ENCODE measurements at regions not wholly inside any gene's neighbourhood (a gene's known extent, or its start where the extent isn't known, plus 50 kb on each side); places are given as distances from the start of the nearest gene placed in this dataset.
A peak's percentile ranks its signal among the peaks of the same experiment; 100 is the strongest.
"Not testable (repeated sequence)": the region's sequence is repeated elsewhere in the genome, so short reads cannot be mapped to it uniquely, and the experiment has no call there.

DNA sequence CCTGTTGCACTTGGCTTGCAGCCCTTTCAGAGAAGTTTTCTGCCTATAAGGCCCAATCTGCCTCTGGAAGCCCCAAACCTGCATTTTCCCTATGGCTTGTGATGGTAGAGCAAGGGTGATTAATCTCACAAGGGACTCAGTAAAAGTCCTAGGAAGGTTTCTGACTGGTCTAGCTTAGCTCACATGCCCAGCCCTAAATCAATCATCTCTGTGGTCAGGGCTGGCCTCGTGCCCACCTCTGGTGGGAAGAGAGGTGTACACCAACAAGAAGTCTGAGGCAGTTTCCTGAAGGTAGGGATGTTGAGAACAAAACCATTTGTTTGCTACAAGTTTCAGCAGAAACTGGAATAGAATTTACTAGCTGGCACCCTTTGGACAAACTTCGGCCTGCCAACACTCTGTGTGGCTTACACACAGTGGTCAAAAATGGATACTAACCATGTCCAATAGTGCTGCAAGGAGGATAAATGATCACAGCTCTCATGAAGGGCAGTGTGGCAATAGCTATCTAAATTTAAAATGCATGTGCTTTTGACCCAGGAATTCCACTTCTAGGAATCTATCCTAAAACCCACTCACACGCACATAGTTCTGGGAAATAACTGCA is 96.4 kb downstream of the EN1 start:
- TF ChIP-seq, protein P1, sequence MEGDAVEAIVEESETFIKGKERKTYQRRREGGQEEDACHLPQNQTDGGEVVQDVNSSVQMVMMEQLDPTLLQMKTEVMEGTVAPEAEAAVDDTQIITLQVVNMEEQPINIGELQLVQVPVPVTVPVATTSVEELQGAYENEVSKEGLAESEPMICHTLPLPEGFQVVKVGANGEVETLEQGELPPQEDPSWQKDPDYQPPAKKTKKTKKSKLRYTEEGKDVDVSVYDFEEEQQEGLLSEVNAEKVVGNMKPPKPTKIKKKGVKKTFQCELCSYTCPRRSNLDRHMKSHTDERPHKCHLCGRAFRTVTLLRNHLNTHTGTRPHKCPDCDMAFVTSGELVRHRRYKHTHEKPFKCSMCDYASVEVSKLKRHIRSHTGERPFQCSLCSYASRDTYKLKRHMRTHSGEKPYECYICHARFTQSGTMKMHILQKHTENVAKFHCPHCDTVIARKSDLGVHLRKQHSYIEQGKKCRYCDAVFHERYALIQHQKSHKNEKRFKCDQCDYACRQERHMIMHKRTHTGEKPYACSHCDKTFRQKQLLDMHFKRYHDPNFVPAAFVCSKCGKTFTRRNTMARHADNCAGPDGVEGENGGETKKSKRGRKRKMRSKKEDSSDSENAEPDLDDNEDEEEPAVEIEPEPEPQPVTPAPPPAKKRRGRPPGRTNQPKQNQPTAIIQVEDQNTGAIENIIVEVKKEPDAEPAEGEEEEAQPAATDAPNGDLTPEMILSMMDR (IDR thresholded peaks at IDR 0.05) = no peak

DNA sequence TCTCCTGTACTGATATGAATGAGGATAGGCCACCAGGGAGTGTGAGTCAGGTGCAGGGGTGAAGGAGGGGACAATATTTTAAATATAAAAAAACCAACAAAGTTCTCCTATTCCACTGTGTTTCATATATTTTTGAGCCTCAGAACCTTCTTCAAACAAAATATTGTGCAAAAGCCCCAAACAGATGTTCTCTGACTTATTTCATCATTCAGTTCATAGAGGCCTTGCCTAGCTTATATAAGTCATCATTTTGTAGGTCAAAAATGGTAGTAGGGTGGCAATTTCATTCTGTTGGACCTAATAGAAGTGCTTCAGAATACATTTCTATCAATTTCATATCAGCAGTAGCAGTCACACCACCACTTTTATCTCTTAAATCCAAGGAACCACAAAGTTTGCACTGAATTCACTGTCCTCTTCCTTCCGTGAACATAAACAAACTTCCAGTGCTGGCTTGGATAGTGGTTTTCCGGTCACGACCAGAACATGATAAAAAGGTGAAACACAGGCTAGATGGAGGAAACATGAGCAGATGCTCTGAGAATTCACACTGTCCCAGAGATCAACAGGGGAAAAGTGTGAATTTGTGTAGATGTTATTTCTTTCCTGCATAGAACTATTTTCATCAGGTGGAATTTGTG is 99.1 kb downstream of the EN1 start:
- Histone ChIP-seq H3K4me3 (no peak overlapping the region), H3K27me3 (peaks cover 0 to 5% of the 10 kb centered on the region in 2 donors), H3K4me1 (no peaks in the 10 kb centered on the region), H3K36me3 (no peaks in the 10 kb centered on the region), H3K27ac (no peak overlapping the region), H3K9me3 (peaks cover 0 to 6% (median 0%) of the 10 kb centered on the region in 3 donors)
- DNase-seq = no peak
- TF ChIP-seq, protein P1 (IDR thresholded peaks at IDR 0.05) = no peak
- intact Hi-C loops (cut with DNase I; ENCODE audit: low total_unique reads) = no loop called here

More for the DNA sequence above, 96.4 kb downstream of the EN1 start:
- peaks cover 0 to 5% of the 10 kb centered on the region in 2 donors for H3K27me3 ChIP-seq
- no peak overlapping the region for H3K4me3 ChIP-seq
- no peak for DNase-seq
- no peaks in the 10 kb centered on the region for H3K9me3 ChIP-seq
- no peaks in the 10 kb centered on the region for H3K4me1 ChIP-seq
- H3K36me3 ChIP-seq = no peaks in the 10 kb centered on the region
- intact Hi-C loops (cut with DNase I; ENCODE audit: low total_unique reads) = no loop called here
- H3K27ac ChIP-seq = no peak overlapping the region

DNA sequence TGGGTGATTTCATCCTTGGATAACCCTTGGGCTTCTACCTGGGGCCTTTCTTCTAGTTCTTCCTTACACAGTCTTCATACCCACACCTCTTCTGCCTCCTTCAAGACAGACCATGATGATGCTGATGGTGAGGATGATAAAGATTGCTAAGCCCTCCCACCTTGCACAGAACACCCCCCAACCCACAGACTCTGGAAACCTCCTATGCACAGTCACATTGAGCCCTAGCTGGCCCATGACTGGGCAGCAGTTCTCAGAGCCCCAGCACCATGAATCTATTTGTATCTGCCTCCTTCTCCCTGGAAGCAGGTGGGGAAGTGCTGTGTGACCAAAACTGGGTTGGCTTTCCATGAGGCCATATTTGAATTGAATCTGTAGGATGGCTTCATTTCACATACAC is 99.8 kb downstream of the EN1 start:
- Histone ChIP-seq H3K36me3 (no peaks in the 10 kb centered on the region), H3K27me3 (no peaks in the 10 kb centered on the region), H3K27ac (no peak overlapping the region), H3K9me3 (peaks cover 0 to 6% (median 0%) of the 10 kb centered on the region in 3 donors), H3K4me3 (no peak overlapping the region), H3K4me1 (no peaks in the 10 kb centered on the region)
- intact Hi-C loops (cut with DNase I; ENCODE audit: low total_unique reads) = no loop called here
- TF ChIP-seq, protein P1 (IDR thresholded peaks at IDR 0.05) = no peak
- DNase-seq = no peak

DNA sequence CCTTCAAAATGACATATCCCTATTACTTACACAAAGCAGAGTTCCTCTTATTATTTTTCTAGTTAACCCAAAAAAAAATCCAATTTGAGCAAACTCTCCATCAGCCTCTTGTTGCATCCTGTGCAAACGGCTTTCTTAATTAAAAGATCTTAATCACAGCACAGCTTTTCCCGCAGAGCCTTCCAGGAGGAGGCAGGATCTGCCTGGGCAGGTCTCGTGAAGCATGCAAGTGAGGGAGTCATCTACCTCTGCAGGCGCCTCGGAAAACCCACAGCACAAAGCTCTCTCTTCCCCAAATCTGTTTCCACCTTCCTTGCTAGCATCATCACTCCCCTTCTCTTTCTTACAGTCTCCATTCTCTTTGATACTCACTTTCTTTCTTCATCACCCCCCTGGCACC is 100.4 kb downstream of the EN1 start:
- intact Hi-C loops (cut with DNase I; ENCODE audit: low total_unique reads) = no loop called here
- no peak for DNase-seq
- TF ChIP-seq, protein P1 (IDR thresholded peaks at IDR 0.05) = no peak

DNA sequence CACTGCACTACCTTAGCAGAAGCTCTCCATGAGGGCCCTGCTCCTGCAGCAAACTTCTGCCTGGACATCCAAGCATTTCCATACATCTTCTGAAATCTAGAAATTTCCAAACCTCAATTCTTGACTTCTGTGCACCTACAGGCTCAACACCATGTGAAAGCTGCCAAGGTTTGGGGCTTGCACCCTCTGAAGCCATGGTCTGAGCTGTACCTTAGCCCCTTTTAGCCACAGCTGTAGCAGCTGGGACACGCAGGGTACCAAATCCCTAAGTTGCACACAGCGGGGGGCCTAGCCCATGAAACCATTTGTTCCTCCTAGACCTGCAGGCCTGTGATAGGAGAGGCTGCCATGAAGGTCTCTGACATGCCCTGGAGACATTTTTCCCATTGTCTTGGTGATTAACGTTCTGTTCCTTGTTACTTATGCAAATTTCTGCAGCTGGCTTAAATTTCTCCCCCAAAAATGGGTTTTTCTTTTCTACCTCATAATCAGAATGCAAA is 102.7 kb downstream of the EN1 start:
- H3K27me3 ChIP-seq; H3K9me3 ChIP-seq; DNase-seq; H3K4me3 ChIP-seq; H3K36me3 ChIP-seq; H3K4me1 ChIP-seq; intact Hi-C loops (cut with DNase I; ENCODE audit: low total_unique reads); H3K27ac ChIP-seq: not testable (repeated sequence)

More for the DNA sequence above, 100.4 kb downstream of the EN1 start:
- Histone ChIP-seq H3K27me3 (no peaks in the 10 kb centered on the region), H3K4me3 (no peak overlapping the region), H3K4me1 (no peaks in the 10 kb centered on the region), H3K27ac (no peak overlapping the region), H3K36me3 (no peaks in the 10 kb centered on the region), H3K9me3 (peaks cover 0 to 6% (median 0%) of the 10 kb centered on the region in 3 donors)

DNA sequence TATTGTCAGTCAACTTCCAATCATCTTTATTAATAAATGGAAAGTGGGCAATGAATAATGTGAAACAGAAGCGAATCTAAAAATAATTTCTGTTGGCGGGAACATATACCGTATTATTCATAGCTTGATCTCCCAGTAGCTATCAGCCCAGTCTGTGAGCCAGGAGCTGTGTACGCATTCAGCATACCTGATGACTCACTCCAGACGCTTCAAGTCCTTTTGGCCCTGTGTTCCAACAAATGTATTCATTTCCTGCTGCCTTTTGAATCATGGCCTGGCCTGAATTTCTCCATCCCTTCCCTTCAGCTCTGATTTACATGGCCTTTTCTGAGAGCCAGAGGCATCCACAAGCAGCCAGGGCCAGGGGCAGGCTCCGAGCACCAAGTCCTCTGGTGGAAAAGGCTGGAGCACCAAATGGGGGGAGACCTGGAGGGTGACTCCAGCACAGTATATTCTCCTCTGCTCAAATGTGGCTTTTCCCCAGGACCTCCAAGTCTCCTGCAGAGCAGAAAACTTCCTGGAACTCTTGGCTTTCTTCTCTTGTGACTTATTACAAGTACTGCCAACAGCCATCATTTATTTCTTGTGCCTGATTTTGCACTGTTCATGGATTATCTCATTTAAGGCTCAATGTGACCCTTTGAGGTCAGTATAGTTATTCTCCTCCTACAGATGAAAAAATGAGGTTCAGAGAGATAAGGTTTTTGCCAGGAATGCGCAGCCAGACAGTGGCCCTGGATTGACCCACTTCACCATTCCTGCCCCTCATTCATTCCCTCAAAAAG is 108.7 kb downstream of the EN1 start:
- Histone ChIP-seq H3K9me3 (no peaks in the 10 kb centered on the region), H3K27me3 (no peaks in the 10 kb centered on the region), H3K27ac (no peak overlapping the region), H3K4me1 (peaks cover 0 to 8% (median 0%) of the 10 kb centered on the region in 4 donors), H3K4me3 (no peak overlapping the region), H3K36me3 (no peaks in the 10 kb centered on the region)
- intact Hi-C loops (cut with DNase I; ENCODE audit: low total_unique reads) = no loop called here
- DNase-seq = peak; percentile 77 to 79
- TF ChIP-seq, protein P1 (IDR thresholded peaks at IDR 0.05) = no peak

Measured in tibial artery (tissue), 4 donors.